ENCODE measurements at regions not wholly inside any gene's neighbourhood (a gene's known extent, or its start where the extent isn't known, plus 50 kb on each side); places are given as distances from the start of the nearest gene placed in this dataset.

GRCh38 chr12:60535363-60535762 is 939.5 kb downstream of the SLC16A7 start:
- no peaks in the 10 kb centered on the region for H3K79me2 ChIP-seq (ENCODE audit: control insufficient read depth, insufficient read depth, low read length)
- DNase-seq (ENCODE audit: low read depth, low spot score) = no peak
- no peak for FAIRE-seq

GRCh38 chr12:60539592-60539991 is 943.8 kb downstream of the SLC16A7 start:
- Histone ChIP-seq H3K9ac (ENCODE audit: control insufficient read depth, extremely low read depth, insufficient read depth, low read length) (no peak overlapping the region), H2AFZ (ENCODE audit: control insufficient read depth, low read length) (no peak overlapping the region), H3K36me3 (ENCODE audit: control insufficient read depth in 2 of 2, extremely low read depth in 1 of 2, insufficient read depth in 2 of 2, low read length in 2 of 2) (no peaks in the 10 kb centered on the region), H3K4me3 (ENCODE audit: control insufficient read depth in 2 of 3, extremely low read depth in 1 of 3, insufficient read depth in 2 of 3, low read depth in 1 of 3, low read length in 3 of 3) (no peak overlapping the region), H4K20me1 (ENCODE audit: control insufficient read depth, extremely low read depth, insufficient read depth, low read length) (no peaks in the 10 kb centered on the region), H3K9me3 (ENCODE audit: control insufficient read depth, low read depth, low read length) (no peaks in the 10 kb centered on the region), H3K9me1 (ENCODE audit: control insufficient read depth, extremely low read depth, insufficient read depth, low read length) (no peaks in the 10 kb centered on the region), H3K4me1 (ENCODE audit: control insufficient read depth, extremely low read depth, insufficient read depth, low read length) (no peaks in the 10 kb centered on the region), H3K27me3 (ENCODE audit: control insufficient read depth, extremely low read depth, insufficient read depth, low read length) (no peaks in the 10 kb centered on the region), H3K27ac (ENCODE audit: control insufficient read depth, insufficient read depth, low read length) (no peak overlapping the region), H3K79me2 (ENCODE audit: control insufficient read depth, insufficient read depth, low read length) (no peaks in the 10 kb centered on the region), H3K4me2 (ENCODE audit: control insufficient read depth, extremely low read depth, insufficient read depth, low read depth, low read length) (no peak overlapping the region)
- dilution Hi-C loops (cut with MboI; ENCODE audit: extremely low pct_ligation_motif_present, low sequenced_read_pairs) = loop anchor here (10.0 kb wide), 1 partner anchor 55 kb away; no protein-coding TSS in a partner anchor
- FAIRE-seq = no peak
- no peak for DNase-seq (ENCODE audit: low read depth, low spot score)
- no peak for TF ChIP-seq CTCF (optimal IDR thresholded peaks at IDR 0.05 in 1 of 3, IDR thresholded peaks at IDR 0.05 in 1 of 3, conservative IDR thresholded peaks at IDR 0.05 in 1 of 3; ENCODE audit: extremely low read depth in 1 of 3, insufficient read depth in 2 of 3, low read length in 3 of 3)
- no peak for TF ChIP-seq EZH2 (IDR thresholded peaks at IDR 0.05; ENCODE audit: low read length)

More at GRCh38 chr12:60535363-60535762, 939.5 kb downstream of the SLC16A7 start:
- Histone ChIP-seq H2AFZ (ENCODE audit: control insufficient read depth, low read length) (no peak overlapping the region), H3K4me3 (ENCODE audit: control insufficient read depth in 2 of 3, extremely low read depth in 1 of 3, insufficient read depth in 2 of 3, low read depth in 1 of 3, low read length in 3 of 3) (no peak overlapping the region), H3K4me1 (ENCODE audit: control insufficient read depth, extremely low read depth, insufficient read depth, low read length) (no peaks in the 10 kb centered on the region), H3K27ac (ENCODE audit: control insufficient read depth, insufficient read depth, low read length) (no peak overlapping the region), H3K9me3 (ENCODE audit: control insufficient read depth, low read depth, low read length) (no peaks in the 10 kb centered on the region), H3K27me3 (ENCODE audit: control insufficient read depth, extremely low read depth, insufficient read depth, low read length) (no peaks in the 10 kb centered on the region), H3K36me3 (ENCODE audit: control insufficient read depth in 2 of 2, extremely low read depth in 1 of 2, insufficient read depth in 2 of 2, low read length in 2 of 2) (no peaks in the 10 kb centered on the region), H3K4me2 (ENCODE audit: control insufficient read depth, extremely low read depth, insufficient read depth, low read depth, low read length) (no peak overlapping the region), H4K20me1 (ENCODE audit: control insufficient read depth, extremely low read depth, insufficient read depth, low read length) (no peaks in the 10 kb centered on the region), H3K9me1 (ENCODE audit: control insufficient read depth, extremely low read depth, insufficient read depth, low read length) (no peaks in the 10 kb centered on the region), H3K9ac (ENCODE audit: control insufficient read depth, extremely low read depth, insufficient read depth, low read length) (no peak overlapping the region)
- TF ChIP-seq CTCF (optimal IDR thresholded peaks at IDR 0.05 in 1 of 3, IDR thresholded peaks at IDR 0.05 in 1 of 3, conservative IDR thresholded peaks at IDR 0.05 in 1 of 3; ENCODE audit: extremely low read depth in 1 of 3, insufficient read depth in 2 of 3, low read length in 3 of 3) = no peak
- TF ChIP-seq EZH2 (IDR thresholded peaks at IDR 0.05; ENCODE audit: low read length) = no peak
- dilution Hi-C loops (cut with MboI; ENCODE audit: extremely low pct_ligation_motif_present, low sequenced_read_pairs) = loop anchor here (10.0 kb wide), 1 partner anchor 59 kb away; no protein-coding TSS in a partner anchor
